ENCODE measurements at regions not wholly inside any gene's neighbourhood (a gene's known extent, or its start where the extent isn't known, plus 50 kb on each side); places are given as distances from the start of the nearest gene placed in this dataset.
"Not testable (repeated sequence)": the region's sequence is repeated elsewhere in the genome, so short reads cannot be mapped to it uniquely, and the experiment has no call there.

GRCh38 chr16:88128556-88128955 lies 177.3 kb downstream of the BANP start:
- DNase-seq (ENCODE audit: low read depth) = no peak

- DNase-seq (ENCODE audit: low read depth) = not testable (repeated sequence)
Measured at GRCh38 chr16:88129133-88129532, 177.9 kb downstream of the BANP start.

GRCh38 chr16:88130016-88130415 lies 178.8 kb downstream of the BANP start:
- DNase-seq (ENCODE audit: low read depth) = no peak

- no peak for DNase-seq (ENCODE audit: low read depth)
Measured at GRCh38 chr16:88130681-88131080, 179.4 kb downstream of the BANP start.

GRCh38 chr16:88131256-88131655 lies 180.0 kb downstream of the BANP start:
- no peak for DNase-seq (ENCODE audit: low read depth)

- DNase-seq (ENCODE audit: low read depth) = no peak
Measured at GRCh38 chr16:88131966-88132365, 180.7 kb downstream of the BANP start.

- DNase-seq (ENCODE audit: low read depth) = no peak
Measured at GRCh38 chr16:88132836-88133506, 181.7 kb downstream of the BANP start.

- no peak for DNase-seq (ENCODE audit: low read depth)
Measured at GRCh38 chr16:88133507-88133843, 182.2 kb downstream of the BANP start.

- DNase-seq (ENCODE audit: low read depth) = not testable (repeated sequence)
Measured at GRCh38 chr16:88134172-88134898, 183.1 kb downstream of the BANP start.

- DNase-seq (ENCODE audit: low read depth) = not testable (repeated sequence)
Measured at GRCh38 chr16:88134899-88135682, 183.9 kb downstream of the BANP start.

- not testable (repeated sequence) for DNase-seq (ENCODE audit: low read depth)
Measured at GRCh38 chr16:88136211-88136713, 185.0 kb downstream of the BANP start.

- DNase-seq (ENCODE audit: low read depth) = not testable (repeated sequence)
Measured at GRCh38 chr16:88136939-88137338, 185.7 kb downstream of the BANP start.

- not testable (repeated sequence) for DNase-seq (ENCODE audit: low read depth)
Measured at GRCh38 chr16:88139141-88139540, 187.9 kb downstream of the BANP start.

- DNase-seq (ENCODE audit: low read depth) = not testable (repeated sequence)
Measured at GRCh38 chr16:88140195-88140594, 189.0 kb downstream of the BANP start.

GRCh38 chr16:88141580-88141979 lies 190.3 kb downstream of the BANP start:
- no peak for DNase-seq (ENCODE audit: low read depth)

GRCh38 chr16:88142056-88142935 lies 191.1 kb downstream of the BANP start:
- DNase-seq (ENCODE audit: low read depth) = not testable (repeated sequence)

- DNase-seq (ENCODE audit: low read depth) = not testable (repeated sequence)
Measured at GRCh38 chr16:88143122-88144027, 192.1 kb downstream of the BANP start.

- no peak for DNase-seq (ENCODE audit: low read depth)
Measured at GRCh38 chr16:88144028-88144511, 192.8 kb downstream of the BANP start.

GRCh38 chr16:88145376-88145775 lies 194.1 kb downstream of the BANP start:
- not testable (repeated sequence) for DNase-seq (ENCODE audit: low read depth)

GRCh38 chr16:88145824-88146405 lies 194.7 kb downstream of the BANP start:
- not testable (repeated sequence) for DNase-seq (ENCODE audit: low read depth)

Data from activated T-cell treated with anti-CD3 and anti-CD28 coated beads for 24 hours (primary cell).